ENCODE measurements at regions not wholly inside any gene's neighbourhood (a gene's known extent, or its start where the extent isn't known, plus 50 kb on each side); places are given as distances from the start of the nearest gene placed in this dataset.

GRCh38 chr7:16063221-16063620 is 358.1 kb downstream of the CRPPA start:
- Histone ChIP-seq H2BK5ac (ENCODE audit: low read depth, low read length, poor library complexity, severe bottlenecking) (no peak overlapping the region), H3K9me3 (ENCODE audit: control insufficient read depth, insufficient read depth, low read length) (no peaks in the 10 kb centered on the region), H4K5ac (ENCODE audit: low read depth, low read length) (no peak overlapping the region), H3K27me3 (ENCODE audit: control insufficient read depth, insufficient read depth, low read length) (no peaks in the 10 kb centered on the region), H3K9me1 (ENCODE audit: insufficient read depth, low read length) (peaks cover 3% of the 10 kb centered on the region; the same call in 1 of the 2 replicates), H3K4me3 (ENCODE audit: insufficient read depth, low read depth, low read length) (no peak overlapping the region), H3K14ac (replicated peaks; ENCODE audit: low read depth, low read length) (no peak overlapping the region), H3K4ac (ENCODE audit: low read depth, low read length) (no peak overlapping the region), H3K4me1 (ENCODE audit: control insufficient read depth, insufficient read depth, low read length) (peaks cover 11% of the 10 kb centered on the region), H2BK15ac (ENCODE audit: low read depth, low read length) (no peak overlapping the region), H3K23ac (ENCODE audit: low read depth, low read length) (no peak overlapping the region), H4K20me1 (ENCODE audit: insufficient read depth, low read length) (no peaks in the 10 kb centered on the region), H4K91ac (ENCODE audit: insufficient read depth, low read depth, low read length) (no peak overlapping the region), H3K79me1 (ENCODE audit: low read depth in 1 of 2, low read length in 2 of 2) (no peaks in the 10 kb centered on the region), H3K27ac (ENCODE audit: insufficient read depth, low read length) (no peak overlapping the region), H2AK5ac (ENCODE audit: low read depth, low read length) (no peak overlapping the region), H2AK9ac (replicated peaks; ENCODE audit: low read depth, low read length, poor library complexity) (no peak overlapping the region), H2AFZ (replicated peaks; ENCODE audit: low read length, poor library complexity) (no peak overlapping the region), H3K18ac (ENCODE audit: low read depth, low read length) (no peak overlapping the region), H3K56ac (ENCODE audit: extremely low read depth, insufficient read depth, low read length) (no peak overlapping the region), H3K4me2 (ENCODE audit: low read depth, low read length) (no peak overlapping the region), H3K36me3 (ENCODE audit: control insufficient read depth, insufficient read depth, low read length) (no peaks in the 10 kb centered on the region), H2BK120ac (ENCODE audit: low read depth, low read length) (no peak overlapping the region), H2BK20ac (ENCODE audit: low read depth, low read length) (no peak overlapping the region), H3K9ac (ENCODE audit: low read depth, low read length) (no peak overlapping the region), H4K8ac (ENCODE audit: low read depth in 2 of 2, low read length in 2 of 2) (no peak overlapping the region)
- intact Hi-C loops (cut with micrococcal nuclease) = no loop called here
- no peak for ATAC-seq (ENCODE audit: low read depth)
- CTCF ChIA-PET = no interaction called here
- no CpG with 5 or more reads among the region's 2 CpGs for WGBS, 2 experiments (ENCODE audit: extremely low coverage in 2 of 2, insufficient read length in 1 of 2)
- TF ChIP-seq MXI1 (IDR thresholded peaks at IDR 0.05; ENCODE audit: borderline replicate concordance, low read depth, low read length) (no peak), MAZ (IDR thresholded peaks at IDR 0.05; ENCODE audit: borderline replicate concordance, low read depth, low read length) (no peak), NFE2L2 (IDR thresholded peaks at IDR 0.05; ENCODE audit: low read depth, low read length) (no peak)
- POLR2A ChIA-PET (ENCODE audit: unreplicated experiment) = no interaction called here
- dilution Hi-C loops (cut with HindIII; ENCODE audit: low sequenced_read_pairs, unreplicated experiment) = no loop called here
- in situ Hi-C loops (cut with MboI; ENCODE audit: low sequenced_read_pairs) = loop anchor here (5.0 kb wide), 1 partner anchor 751 kb away; no protein-coding TSS in a partner anchor
- BruUV-seq (replicated peaks) = no TSS peak
- DNase-seq = no peak
